Nephron progenitor cell (in vitro differentiated cells): ENCODE measurements at regions not wholly inside any gene's neighbourhood (a gene's known extent, or its start where the extent isn't known, plus 50 kb on each side); places are given as distances from the start of the nearest gene placed in this dataset.
A peak's percentile ranks its signal among the peaks of the same experiment; 100 is the strongest.

Experiments used
- DNase-seq: peaks from one replicate; pipeline ENCODE4 v3.0.0; 2021
- H3K27ac Mint-ChIP-seq: 2 replicates; pipeline ENCODE4 v1.8.0; 2021; ENCODE audit warnings: mild to moderate bottlenecking, moderate library complexity, mixed read lengths
- H3K27me3 Mint-ChIP-seq: 2 replicates; pipeline ENCODE4 v1.8.0; 2021; ENCODE audit warnings: mild to moderate bottlenecking, low read depth, mixed read lengths; ENCODE audit not compliant: poor library complexity
- H3K36me3 Mint-ChIP-seq: 2 replicates; pipeline ENCODE4 v1.8.0; 2021; ENCODE audit warnings: low read depth, mixed read lengths
- H3K4me1 Mint-ChIP-seq: 2 replicates; pipeline ENCODE4 v1.8.0; 2021; ENCODE audit warnings: mixed read lengths
- H3K4me3 Mint-ChIP-seq: 2 replicates; pipeline ENCODE4 v1.8.0; 2021; ENCODE audit warnings: mild to moderate bottlenecking, moderate library complexity, mixed read lengths
- H3K9me3 Mint-ChIP-seq: 2 replicates; pipeline ENCODE4 v1.8.0; 2021; ENCODE audit warnings: mild to moderate bottlenecking, moderate library complexity, mixed read lengths
- TF ChIP-seq, protein P1 (sequence below): fragments of 200-600 bp; sonication (generic); IDR thresholded peaks from 2 replicates; pipeline ENCODE4 v1.5.0; 2021; ENCODE audit warnings: antibody characterized with exemption

DNA sequence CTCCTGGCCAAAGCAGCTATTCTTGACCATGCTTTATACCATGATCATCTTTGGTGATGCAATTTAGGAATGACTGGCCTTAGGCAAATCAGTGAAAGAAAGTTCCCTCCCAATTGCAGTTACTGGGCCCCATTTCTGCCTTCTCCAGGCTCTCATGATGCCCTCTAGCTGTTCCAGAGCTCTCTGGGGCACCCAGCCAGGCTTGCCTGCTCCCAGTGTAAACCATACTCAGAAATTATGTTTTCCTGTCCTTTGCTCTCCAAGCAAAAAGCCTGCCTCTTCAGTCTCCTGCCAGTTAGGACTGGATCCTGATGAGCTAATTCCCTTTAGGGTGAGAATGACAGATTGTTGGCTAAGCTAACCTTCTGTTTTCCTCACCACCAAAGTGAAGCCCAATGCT lies 85.3 kb upstream of the RBPJ start:
- Mint-ChIP-seq H3K9me3 (peaks cover 14% of the 10 kb centered on the region), H3K4me3 (no peak overlapping the region), H3K27ac (no peak overlapping the region), H3K4me1 (peaks cover 48% of the 10 kb centered on the region), H3K27me3 (no peaks in the 10 kb centered on the region), H3K36me3 (no peaks in the 10 kb centered on the region)
- DNase-seq: no peak
- TF ChIP-seq, protein P1, sequence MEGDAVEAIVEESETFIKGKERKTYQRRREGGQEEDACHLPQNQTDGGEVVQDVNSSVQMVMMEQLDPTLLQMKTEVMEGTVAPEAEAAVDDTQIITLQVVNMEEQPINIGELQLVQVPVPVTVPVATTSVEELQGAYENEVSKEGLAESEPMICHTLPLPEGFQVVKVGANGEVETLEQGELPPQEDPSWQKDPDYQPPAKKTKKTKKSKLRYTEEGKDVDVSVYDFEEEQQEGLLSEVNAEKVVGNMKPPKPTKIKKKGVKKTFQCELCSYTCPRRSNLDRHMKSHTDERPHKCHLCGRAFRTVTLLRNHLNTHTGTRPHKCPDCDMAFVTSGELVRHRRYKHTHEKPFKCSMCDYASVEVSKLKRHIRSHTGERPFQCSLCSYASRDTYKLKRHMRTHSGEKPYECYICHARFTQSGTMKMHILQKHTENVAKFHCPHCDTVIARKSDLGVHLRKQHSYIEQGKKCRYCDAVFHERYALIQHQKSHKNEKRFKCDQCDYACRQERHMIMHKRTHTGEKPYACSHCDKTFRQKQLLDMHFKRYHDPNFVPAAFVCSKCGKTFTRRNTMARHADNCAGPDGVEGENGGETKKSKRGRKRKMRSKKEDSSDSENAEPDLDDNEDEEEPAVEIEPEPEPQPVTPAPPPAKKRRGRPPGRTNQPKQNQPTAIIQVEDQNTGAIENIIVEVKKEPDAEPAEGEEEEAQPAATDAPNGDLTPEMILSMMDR: no peak

DNA sequence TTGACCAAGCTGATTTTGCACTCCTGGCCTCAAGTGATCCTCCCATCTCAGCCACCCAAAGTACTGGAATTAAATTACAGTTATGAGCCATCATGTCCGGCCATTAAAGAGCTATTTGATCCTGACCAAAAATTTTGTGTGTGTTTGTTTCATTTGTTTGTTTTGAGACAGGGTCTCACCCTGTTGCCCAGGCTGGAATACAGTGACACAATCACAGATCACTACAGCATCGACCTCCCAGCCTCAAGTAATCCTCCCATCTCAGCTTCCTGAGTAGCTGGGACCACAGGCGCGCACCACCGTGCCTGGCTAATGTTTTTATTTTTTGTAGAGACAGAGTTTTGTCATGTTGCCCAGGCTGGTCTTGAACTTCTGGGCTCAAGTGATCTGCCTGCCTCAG lies 82.9 kb upstream of the RBPJ start:
- Mint-ChIP-seq H3K27ac (peak overlapping the region; percentile 91), H3K4me1 (peaks cover 38% of the 10 kb centered on the region), H3K4me3 (peak overlapping the region; percentile 69), H3K9me3 (peaks cover 6% of the 10 kb centered on the region), H3K27me3 (no peaks in the 10 kb centered on the region), H3K36me3 (no peaks in the 10 kb centered on the region)
- TF ChIP-seq, protein P1: no peak
- no peak for DNase-seq

DNA sequence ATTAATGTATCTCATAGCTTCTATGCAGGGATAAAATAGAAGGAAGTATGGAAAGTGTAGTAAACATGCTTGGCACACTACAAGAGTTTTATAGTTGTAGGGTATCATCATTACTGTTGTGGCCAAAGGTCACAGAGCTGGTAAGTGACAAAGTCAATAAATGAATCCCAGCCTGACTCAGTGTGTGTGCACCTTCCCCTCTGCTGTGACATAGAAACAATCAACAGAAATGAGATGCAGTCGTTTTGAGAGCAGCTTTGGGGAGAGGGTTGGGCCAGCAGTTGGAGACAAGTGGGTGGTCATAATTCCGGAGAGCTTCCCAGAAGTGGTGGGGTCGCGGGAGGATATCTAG lies 82.4 kb upstream of the RBPJ start:
- TF ChIP-seq, protein P1: no peak
- Mint-ChIP-seq H3K4me3 (peak overlapping the region; percentile 69), H3K9me3 (peaks cover 1% of the 10 kb centered on the region), H3K27ac (peak overlapping the region; percentile 91), H3K4me1 (peaks cover 35% of the 10 kb centered on the region), H3K36me3 (no peaks in the 10 kb centered on the region), H3K27me3 (no peaks in the 10 kb centered on the region)
- DNase-seq: no peak

DNA sequence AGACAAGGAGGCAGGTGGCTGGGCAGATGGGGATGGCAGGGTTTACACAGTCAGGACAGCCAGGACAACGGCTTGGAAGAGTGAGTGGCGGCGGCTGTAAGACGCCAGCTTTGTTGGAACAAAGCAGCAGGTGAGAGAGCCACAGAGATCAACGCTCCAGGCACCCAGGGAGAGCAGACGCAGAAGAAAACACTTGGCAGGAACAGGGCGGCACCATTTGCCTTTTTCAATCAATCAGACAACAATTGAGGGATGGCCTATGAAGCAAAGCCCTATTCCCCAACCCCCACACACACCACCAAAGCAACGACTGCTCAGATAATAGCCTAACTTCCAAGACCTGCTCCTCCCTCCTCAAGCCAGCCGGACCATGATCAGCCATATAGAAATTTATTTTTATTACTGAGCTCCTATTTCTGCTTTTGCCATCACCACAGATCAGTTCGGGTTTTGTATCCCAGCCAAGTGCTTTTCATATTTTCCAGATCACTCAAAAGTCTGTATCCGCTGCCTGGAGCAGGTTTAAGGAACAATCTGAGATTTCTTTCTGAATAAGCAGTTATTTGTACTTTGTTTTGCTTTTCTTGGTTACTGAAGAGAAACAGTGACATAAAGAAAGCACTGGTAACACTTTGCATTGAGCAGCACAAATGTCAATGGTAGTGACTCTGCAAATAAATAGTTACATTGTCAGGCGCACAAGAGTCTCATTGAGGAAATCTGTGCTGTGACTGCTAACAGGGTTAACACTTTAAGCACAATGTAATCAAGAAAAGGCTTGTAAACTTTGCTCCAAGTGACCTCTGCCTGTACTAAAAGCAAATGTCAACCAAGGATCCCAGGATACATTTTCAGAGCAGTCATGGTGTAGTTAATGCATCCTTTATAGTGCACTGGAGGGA lies 81.8 kb upstream of the RBPJ start:
- no peak for DNase-seq
- Mint-ChIP-seq H3K4me1 (peaks cover 33% of the 10 kb centered on the region), H3K4me3 (peak overlapping the region; percentile 69), H3K27ac (peak overlapping the region; percentile 91), H3K9me3 (no peaks in the 10 kb centered on the region), H3K27me3 (no peaks in the 10 kb centered on the region), H3K36me3 (no peaks in the 10 kb centered on the region)
- TF ChIP-seq, protein P1: no peak

DNA sequence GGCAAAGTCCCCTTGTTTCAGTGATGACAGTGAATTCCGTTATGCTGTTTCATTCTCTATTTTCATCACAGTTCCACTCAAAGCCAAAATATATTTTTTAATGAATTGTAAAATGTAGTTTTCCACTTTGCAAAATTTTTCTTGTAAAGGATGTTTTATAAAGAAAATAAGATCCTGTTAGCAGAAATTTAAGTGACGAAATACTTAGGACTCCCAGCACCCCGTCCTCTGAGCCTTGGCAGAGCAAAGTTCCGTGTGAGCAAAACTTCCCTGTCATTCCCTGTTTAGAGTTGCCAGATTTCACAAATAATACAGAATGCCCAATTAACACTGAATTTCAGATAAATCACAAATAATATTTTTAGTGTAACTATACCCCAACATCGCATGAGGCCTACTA lies 81.0 kb upstream of the RBPJ start:
- no peak for DNase-seq
- Mint-ChIP-seq H3K27me3 (no peaks in the 10 kb centered on the region), H3K4me1 (peaks cover 33% of the 10 kb centered on the region), H3K27ac (peak overlapping the region; percentile 91), H3K9me3 (no peaks in the 10 kb centered on the region), H3K4me3 (no peak overlapping the region), H3K36me3 (no peaks in the 10 kb centered on the region)
- TF ChIP-seq, protein P1: no peak

DNA sequence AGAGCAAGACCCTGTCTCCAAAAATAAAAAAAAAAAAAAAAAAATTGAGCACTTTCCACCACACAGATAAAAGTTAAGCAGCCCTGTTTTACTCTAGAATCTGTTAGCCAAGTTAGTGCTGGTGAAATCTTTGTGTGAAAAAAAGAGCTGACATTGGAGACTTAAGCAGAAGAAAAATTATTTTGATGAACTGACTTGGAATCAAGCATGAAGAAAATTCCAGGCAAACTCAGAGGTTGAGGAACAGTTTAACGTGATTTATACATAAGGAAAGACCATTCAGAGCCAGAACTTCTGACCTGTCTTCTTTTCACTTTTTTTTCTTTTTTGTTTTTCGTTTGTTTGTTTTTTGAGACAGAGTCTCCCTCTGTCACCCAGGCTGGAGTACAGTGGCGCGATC lies 79.6 kb upstream of the RBPJ start:
- Mint-ChIP-seq H3K4me3 (no peak overlapping the region), H3K36me3 (no peaks in the 10 kb centered on the region), H3K27me3 (no peaks in the 10 kb centered on the region), H3K4me1 (peaks cover 33% of the 10 kb centered on the region), H3K9me3 (peaks cover 7% of the 10 kb centered on the region), H3K27ac (peak overlapping the region; percentile 51)
- TF ChIP-seq, protein P1: no peak
- DNase-seq: no peak
